OCI-LY7 (cell line): ENCODE measurements at regions not wholly inside any gene's neighbourhood (a gene's known extent, or its start where the extent isn't known, plus 50 kb on each side); places are given as distances from the start of the nearest gene placed in this dataset.

Experiments used
- BruUV-seq: library from RNA; stranded (reverse); fragments of 400-500 nt; replicated peaks from 2 replicates; lab custom pipeline; 2021; lab: Mats Ljungman, UMichigan
- CTCF ChIA-PET: fragments of 300-600 bp; sonication (Branson Sonifier 250); formaldehyde crosslinking; loops from one replicate; lab custom pipeline; 2022; ENCODE audit warnings: antibody characterized with exemption; ENCODE audit not compliant: unreplicated experiment; lab: Charles Lee
- POLR2A ChIA-PET: fragments of 300-600 bp; sonication (Branson Sonifier 250); formaldehyde crosslinking; loops from one replicate; lab custom pipeline; 2022; ENCODE audit warnings: antibody characterized with exemption; lab: Charles Lee
- DNase-seq: peaks from one replicate; pipeline ENCODE4 v3.0.0-alpha.2; 2015; ENCODE audit warnings: low spot score
- H2AFZ ChIP-seq: fragments of 200-600 bp; sonication (generic), shearing (Covaris generic); 2 replicates; pipeline ENCODE4 v1.6.1; 2014; ENCODE audit warnings: mild to moderate bottlenecking, antibody characterized with exemption, low read length, moderate library complexity
- H3K27ac ChIP-seq: fragments of 200-600 bp; sonication (generic); 2 replicates; pipeline ENCODE4 v1.5.1; 2014; ENCODE audit warnings: mixed run types, low read depth, mild to moderate bottlenecking, moderate library complexity, low read length, inconsistent platforms; ENCODE audit not compliant: poor library complexity, severe bottlenecking
- H3K36me3 ChIP-seq: fragments of 200-600 bp; sonication (generic); 2 replicates; pipeline ENCODE4 v1.6.1; 2014; ENCODE audit warnings: mild to moderate bottlenecking, antibody characterized with exemption, low read length, moderate library complexity, mixed read lengths; ENCODE audit not compliant: insufficient read depth
- H3K4me1 ChIP-seq: fragments of 200-600 bp; sonication (generic); 2 replicates; pipeline ENCODE4 v1.5.1; 2014; ENCODE audit warnings: mild to moderate bottlenecking, low read length; ENCODE audit not compliant: insufficient read depth, poor library complexity, severe bottlenecking
- H3K4me2 ChIP-seq: fragments of 200-600 bp; sonication (generic); 2 replicates; pipeline ENCODE4 v1.6.1; 2014; ENCODE audit warnings: mild to moderate bottlenecking, low read length
- H3K4me3 ChIP-seq: fragments of 200-600 bp; sonication (generic); 2 replicates; pipeline ENCODE4 v1.5.1; 2014; ENCODE audit warnings: mild to moderate bottlenecking, low read depth, low read length; ENCODE audit not compliant: poor library complexity, severe bottlenecking
- H3K79me2 ChIP-seq: fragments of 200-600 bp; sonication (generic); 2 replicates; pipeline ENCODE4 v1.6.1; 2016; ENCODE audit warnings: low read depth, mild to moderate bottlenecking, low read length, moderate library complexity, mixed read lengths; ENCODE audit not compliant: insufficient read depth
- H3K9me2 ChIP-seq: fragments of 200-600 bp; sonication (generic); 2 replicates; pipeline ENCODE4 v1.6.1; 2016; ENCODE audit warnings: mild to moderate bottlenecking, low read length, mixed read lengths; ENCODE audit not compliant: insufficient read depth
- H3K9me3 ChIP-seq: fragments of 200-600 bp; sonication (generic); 2 replicates; pipeline ENCODE4 v1.6.1; 2014; ENCODE audit warnings: mild to moderate bottlenecking, mixed run types, low read length, mixed read lengths
- H4K20me1 ChIP-seq: fragments of 200-600 bp; sonication (generic); 2 replicates; pipeline ENCODE4 v1.6.1; 2014; ENCODE audit warnings: mild to moderate bottlenecking, antibody characterized with exemption, low read length, moderate library complexity, mixed read lengths; ENCODE audit not compliant: insufficient read depth
- CTCF ChIP-seq: fragments of 200-600 bp; sonication (generic); conservative IDR thresholded peaks from 2 replicates; pipeline ENCODE4 v1.5.1; 2014; ENCODE audit warnings: mild to moderate bottlenecking, antibody characterized with exemption, low read length, moderate library complexity, mixed read lengths
- EZH2phosphoT487 ChIP-seq: fragments of 200-600 bp; sonication (generic); IDR thresholded peaks from 2 replicates; pipeline ENCODE4 v1.6.1; 2018; ENCODE audit warnings: low read depth, borderline replicate concordance, mild to moderate bottlenecking, mixed run types, antibody characterized with exemption, low read length, moderate library complexity, mixed read lengths
- intact Hi-C: fragments of 100-400 bp; cut with micrococcal nuclease; formaldehyde crosslinking; loops from one replicate; pipeline ENCODE4 v1.10.0; 2022; ENCODE audit not compliant: unreplicated experiment

- H2AFZ ChIP-seq: no peak overlapping the region
- no TSS peak for BruUV-seq
- H3K9me3 ChIP-seq: no peaks in the 10 kb centered on the region
- POLR2A ChIA-PET: no interaction called here
- no peak overlapping the region for H3K4me3 ChIP-seq
- intact Hi-C loops: no loop called here
- H3K79me2 ChIP-seq: no peaks in the 10 kb centered on the region
- no peak overlapping the region for H3K4me2 ChIP-seq
- CTCF ChIA-PET: no interaction called here
- no peaks in the 10 kb centered on the region for H3K4me1 ChIP-seq
- DNase-seq: no peak
- no peak overlapping the region for H3K27ac ChIP-seq
- H4K20me1 ChIP-seq: no peaks in the 10 kb centered on the region
- TF ChIP-seq CTCF (no peak), EZH2phosphoT487 (no peak)
- no peaks in the 10 kb centered on the region for H3K36me3 ChIP-seq
- no peaks in the 10 kb centered on the region; the same call in 1 of the 2 replicates for H3K9me2 ChIP-seq
These were observed 569.1 kb upstream of the KCND2 start for GRCh38 chr7:119703895-119704294.

GRCh38 chr7:119706608-119707007 lies 566.4 kb upstream of the KCND2 start:
- no peaks in the 10 kb centered on the region for H3K9me3 ChIP-seq
- no peaks in the 10 kb centered on the region; the same call in 1 of the 2 replicates for H3K9me2 ChIP-seq
- H4K20me1 ChIP-seq: no peaks in the 10 kb centered on the region
- no peak overlapping the region for H3K4me2 ChIP-seq
- TF ChIP-seq EZH2phosphoT487 (no peak), CTCF (no peak)
- no TSS peak for BruUV-seq
- no peaks in the 10 kb centered on the region for H3K79me2 ChIP-seq
- no peaks in the 10 kb centered on the region for H3K4me1 ChIP-seq
- ChIA-PET CTCF (no interaction called here), POLR2A (interaction anchor here (0.7 kb wide), 1 partner anchor 104 kb away, joined by 3 read pairs; no protein-coding TSS in a partner anchor)
- intact Hi-C loops: no loop called here
- no peak overlapping the region for H3K27ac ChIP-seq
- H3K36me3 ChIP-seq: no peaks in the 10 kb centered on the region
- no peak overlapping the region for H2AFZ ChIP-seq
- DNase-seq: no peak
- no peak overlapping the region for H3K4me3 ChIP-seq

- POLR2A ChIA-PET: no interaction called here
These were observed 564.1 kb upstream of the KCND2 start for GRCh38 chr7:119708891-119709290.

More at GRCh38 chr7:119708891-119709290, 564.1 kb upstream of the KCND2 start:
- Histone ChIP-seq H3K27ac (no peak overlapping the region), H2AFZ (no peak overlapping the region), H3K4me3 (no peak overlapping the region), H3K4me1 (no peaks in the 10 kb centered on the region), H3K9me3 (no peaks in the 10 kb centered on the region), H3K4me2 (no peak overlapping the region), H4K20me1 (no peaks in the 10 kb centered on the region), H3K36me3 (no peaks in the 10 kb centered on the region), H3K79me2 (no peaks in the 10 kb centered on the region), H3K9me2 (no peaks in the 10 kb centered on the region; the same call in 1 of the 2 replicates)
- DNase-seq: no peak
- no peak for TF ChIP-seq EZH2phosphoT487
- no peak for TF ChIP-seq CTCF
- no TSS peak for BruUV-seq
- intact Hi-C loops: no loop called here
- CTCF ChIA-PET: no interaction called here
